GM21737 (cell line): ENCODE measurements at regions not wholly inside any gene's neighbourhood (a gene's known extent, or its start where the extent isn't known, plus 50 kb on each side); places are given as distances from the start of the nearest gene placed in this dataset.
"Not testable (repeated sequence)": the region's sequence is repeated elsewhere in the genome, so short reads cannot be mapped to it uniquely, and the experiment has no call there.

Experiments
- ATAC-seq: cut with Tn5 transposase; IDR thresholded peaks from one replicate; pipeline ENCODE4 v1.9.1; 2021; ENCODE audit warnings: mild to moderate bottlenecking, moderate library complexity; ENCODE audit not compliant: unreplicated experiment

DNA sequence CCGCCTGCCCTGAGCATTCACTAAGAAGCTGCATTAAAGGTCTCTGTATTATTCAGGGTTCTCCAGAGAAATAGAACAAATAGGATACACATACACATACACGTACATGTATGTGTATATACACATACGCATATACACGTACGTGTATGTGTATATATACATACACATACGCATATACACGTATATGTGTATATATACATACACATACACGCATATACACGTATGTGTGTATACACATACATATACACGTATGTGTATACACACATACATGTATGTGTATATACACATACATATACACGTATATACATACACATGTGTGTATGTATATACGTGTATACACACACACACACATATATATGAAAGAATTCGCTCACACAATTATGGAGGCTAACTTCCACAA lies 108.9 kb upstream of the BARHL2 start:
- no peak for ATAC-seq

DNA sequence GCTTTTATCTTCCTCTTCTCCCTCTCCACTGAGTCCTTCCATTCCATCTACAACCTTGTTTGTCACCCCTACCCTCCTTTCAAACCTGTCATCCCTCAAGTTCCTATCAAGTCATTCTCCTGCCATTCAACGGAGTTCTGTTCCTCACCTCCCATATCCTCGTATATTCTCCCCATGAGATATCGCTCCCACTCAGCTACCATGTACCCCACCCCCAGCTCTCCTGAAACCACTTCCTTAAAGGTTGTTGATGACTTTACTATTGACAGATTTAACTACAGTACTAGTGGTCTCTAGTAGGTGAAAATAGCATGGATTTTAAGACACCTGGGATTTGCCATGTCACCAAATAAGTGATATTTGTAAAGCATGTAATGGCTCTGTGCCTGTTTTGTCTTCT lies 107.4 kb upstream of the BARHL2 start:
- ATAC-seq, result no peak

DNA sequence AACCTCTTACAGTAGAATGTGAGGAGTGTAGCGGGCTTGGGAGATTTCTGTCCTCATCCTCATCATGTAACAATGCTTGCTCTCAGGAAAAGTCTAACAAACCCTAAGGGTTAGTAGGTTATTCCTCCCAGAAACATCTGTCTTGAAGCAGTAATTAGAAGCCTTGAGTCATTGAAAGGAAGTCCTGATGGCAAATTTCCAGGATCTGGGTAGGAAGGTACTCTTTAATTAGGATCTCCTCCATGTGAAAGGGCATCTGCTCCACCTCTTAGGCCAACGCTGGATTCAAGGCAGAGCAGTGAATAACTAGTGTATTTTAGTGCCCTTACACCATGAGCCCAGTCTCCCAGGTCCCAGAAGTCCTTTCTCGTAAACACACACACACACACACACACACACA lies 106.6 kb upstream of the BARHL2 start:
- no peak for ATAC-seq

DNA sequence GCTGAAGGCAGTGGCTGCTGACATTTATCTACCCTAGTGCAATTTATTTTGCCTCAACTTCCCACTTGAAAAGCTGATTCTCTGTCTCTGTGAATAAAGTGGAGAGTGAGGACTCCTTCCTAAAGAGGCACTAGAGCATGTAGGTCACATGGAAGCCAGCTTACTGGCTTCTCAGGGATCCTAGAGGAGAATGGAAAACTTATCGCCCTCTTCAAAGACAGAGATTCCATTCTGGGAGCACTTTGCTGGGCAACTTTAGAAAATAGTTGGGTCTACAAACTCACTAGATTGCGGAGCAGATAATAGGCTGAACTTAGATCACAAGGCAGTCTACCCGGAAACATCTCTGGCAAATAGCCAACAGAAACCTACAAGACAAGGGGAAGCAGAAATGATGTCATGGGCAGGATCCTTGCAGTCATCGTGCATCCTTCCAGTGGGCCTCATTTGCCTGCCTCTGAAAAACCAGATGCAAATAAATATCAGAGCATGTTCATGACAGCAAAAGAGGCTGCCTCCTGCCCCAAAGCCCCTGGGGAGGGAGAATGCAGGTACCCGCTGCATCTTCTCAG lies 104.8 kb upstream of the BARHL2 start:
- ATAC-seq, result no peak

DNA sequence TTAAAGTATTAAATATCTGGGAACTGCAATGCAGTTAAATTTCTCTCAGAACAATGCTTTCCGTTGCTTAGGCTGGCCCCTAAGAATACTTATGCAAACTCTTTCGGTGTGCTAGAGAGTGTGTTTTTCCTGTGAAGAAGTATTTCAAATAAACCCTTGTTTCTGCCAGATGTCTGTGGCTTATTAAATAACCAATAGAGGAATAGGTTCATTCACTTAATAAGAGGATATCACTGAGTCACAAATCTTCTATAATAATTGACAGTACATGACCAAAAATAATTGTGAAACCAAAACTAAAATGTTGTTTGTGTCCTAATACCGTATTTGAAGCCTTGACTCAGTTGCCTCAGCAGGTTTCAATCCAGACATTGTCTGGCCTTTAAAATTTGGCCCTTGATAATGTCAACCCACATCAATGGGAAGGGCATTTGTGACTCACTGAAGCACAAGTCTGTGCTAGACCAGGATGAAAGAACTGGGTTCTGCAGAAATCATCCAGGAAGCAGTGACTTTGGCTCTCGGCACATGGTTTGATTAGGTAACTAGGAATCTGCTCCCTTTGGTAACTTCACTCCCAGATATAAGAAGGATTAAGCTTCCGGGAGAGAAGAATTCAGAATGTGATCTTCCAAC lies 104.2 kb upstream of the BARHL2 start:
- ATAC-seq, result no peak

DNA sequence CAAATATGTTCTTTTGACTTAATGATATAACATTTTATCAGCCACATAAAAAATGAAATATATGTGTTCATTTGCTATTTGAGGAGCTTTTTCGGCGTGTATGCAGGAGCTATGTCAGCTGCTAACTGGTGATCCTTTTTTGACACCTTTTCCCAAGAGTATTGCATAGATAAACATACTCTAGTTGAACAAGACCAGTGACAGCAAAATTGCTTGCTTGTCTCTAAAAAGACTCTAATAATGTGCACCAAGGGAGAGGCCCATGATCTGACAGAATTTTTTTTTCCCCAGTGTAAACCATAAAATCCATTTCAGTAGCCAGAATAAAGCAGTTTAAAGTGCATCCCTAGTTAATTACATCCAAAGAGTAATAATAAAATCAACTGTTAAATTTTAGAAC lies 103.6 kb upstream of the BARHL2 start:
- ATAC-seq, result no peak

DNA sequence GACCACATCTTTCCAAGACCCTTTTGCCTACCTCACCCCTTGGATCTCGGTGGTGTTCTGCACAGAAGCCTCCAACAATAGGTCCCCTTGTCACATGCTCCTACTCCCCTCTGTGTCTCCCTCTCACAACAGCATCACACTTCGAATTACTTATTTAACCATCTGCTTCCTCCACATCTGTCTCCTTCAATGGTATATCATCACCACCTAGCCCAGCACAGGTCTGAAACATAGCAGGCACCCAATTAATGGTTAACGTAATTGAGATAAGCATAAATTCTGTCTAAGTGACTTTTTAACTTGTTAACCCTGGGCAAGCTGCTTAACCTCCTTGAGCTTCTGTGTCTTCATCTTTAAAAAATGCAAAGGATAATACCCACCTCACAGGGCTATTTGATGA lies 100.3 kb upstream of the BARHL2 start:
- no peak for ATAC-seq

DNA sequence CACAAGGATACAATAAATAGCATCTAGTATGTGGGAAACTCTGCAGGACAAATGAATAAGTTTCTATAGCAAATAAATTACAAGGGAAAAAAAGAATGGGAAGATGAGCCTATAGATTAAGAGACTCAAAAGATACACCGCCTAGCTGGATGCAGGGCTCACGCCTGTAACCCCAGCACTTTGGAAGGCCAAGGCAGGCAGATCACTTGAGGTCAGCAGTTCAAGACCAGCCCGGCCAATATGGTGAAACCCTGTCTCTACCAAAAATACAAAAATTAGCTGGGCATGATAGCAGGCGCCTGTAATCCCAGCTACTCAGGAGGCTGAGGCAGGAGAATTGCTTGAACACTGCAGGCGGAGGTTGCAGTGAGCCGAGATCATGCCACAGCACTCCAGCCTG lies 95.1 kb upstream of the BARHL2 start:
- ATAC-seq, result not testable (repeated sequence)

DNA sequence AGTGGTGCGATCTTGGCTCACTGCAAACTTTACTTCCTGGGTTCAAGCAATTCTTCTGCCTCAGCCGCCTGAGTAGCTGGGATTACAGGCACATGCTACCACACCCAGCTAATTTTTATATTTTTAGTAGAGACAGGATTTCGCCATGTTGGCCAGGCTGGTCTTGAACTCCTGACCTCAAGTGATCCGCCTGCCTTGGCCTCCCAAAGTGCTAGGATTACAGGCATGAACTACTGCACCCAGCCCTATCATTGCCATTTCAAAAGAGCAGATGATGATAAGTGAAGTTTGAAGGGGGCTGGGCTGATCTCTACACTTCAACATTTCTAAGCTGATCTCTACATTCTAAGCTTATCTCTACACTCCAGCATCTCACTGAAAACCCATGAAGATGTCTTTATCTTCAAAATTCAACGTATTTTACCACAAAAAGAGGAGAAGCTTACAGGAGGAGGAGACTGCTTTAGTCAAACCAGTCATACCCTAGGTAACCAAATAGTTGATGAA lies 94.4 kb upstream of the BARHL2 start:
- not testable (repeated sequence) for ATAC-seq

DNA sequence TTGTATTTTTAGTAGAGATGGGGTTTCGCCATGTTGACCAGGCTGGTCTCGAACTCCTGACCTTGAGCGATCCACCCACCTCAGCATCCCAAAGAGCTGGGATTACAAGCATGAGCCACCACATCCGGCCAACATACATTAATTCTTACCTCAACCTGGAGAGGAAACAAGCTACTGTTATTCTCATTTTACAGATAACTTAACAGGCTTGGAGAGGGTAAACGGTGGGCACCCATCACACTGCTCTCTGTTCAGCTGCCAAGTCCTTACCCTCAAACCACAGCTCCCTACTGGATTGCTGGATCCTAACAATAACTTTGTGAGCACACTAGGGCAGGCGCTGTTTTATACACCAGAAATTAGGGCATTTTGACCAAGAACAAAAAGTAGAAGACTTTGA lies 93.6 kb upstream of the BARHL2 start:
- no peak for ATAC-seq

DNA sequence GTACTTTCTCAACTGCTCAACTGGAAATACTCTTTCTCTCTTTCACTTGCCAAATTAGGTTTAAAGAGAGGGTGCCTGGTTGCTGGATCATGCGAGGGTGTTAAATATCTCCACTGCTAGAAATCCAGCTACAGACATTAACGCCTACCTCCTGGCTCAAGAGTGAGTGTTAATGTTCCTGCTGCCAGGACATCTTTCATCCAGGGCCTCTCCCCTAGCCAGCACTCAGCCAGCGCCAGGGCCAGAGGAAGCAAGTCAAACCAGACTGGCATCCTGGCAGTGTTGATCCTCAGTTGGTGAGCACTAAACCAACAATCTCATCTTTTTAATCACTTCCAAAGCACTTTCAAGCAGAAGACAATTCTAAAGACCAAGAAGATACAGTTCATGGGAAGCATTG lies 92.9 kb upstream of the BARHL2 start:
- ATAC-seq, result no peak

DNA sequence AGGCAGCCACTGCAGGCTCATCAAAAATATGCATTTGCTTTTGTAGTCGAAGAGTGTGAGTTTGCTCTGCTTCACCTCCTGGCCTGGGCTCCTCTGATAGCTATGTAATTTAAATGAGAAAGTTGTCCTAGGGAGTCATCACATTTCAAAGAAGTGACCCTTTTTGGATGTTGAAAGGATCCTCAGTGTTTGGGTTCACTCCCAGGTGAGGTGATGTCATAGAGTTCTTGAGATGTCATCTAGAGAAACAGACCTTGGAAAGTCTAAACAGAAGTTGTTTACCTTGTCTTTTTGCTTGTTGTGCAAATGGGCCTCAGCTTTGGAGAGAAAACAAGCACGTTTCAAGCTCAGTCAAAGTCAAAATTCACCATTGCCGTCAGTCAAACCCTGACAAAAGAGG lies 92.0 kb upstream of the BARHL2 start:
- ATAC-seq, result no peak

DNA sequence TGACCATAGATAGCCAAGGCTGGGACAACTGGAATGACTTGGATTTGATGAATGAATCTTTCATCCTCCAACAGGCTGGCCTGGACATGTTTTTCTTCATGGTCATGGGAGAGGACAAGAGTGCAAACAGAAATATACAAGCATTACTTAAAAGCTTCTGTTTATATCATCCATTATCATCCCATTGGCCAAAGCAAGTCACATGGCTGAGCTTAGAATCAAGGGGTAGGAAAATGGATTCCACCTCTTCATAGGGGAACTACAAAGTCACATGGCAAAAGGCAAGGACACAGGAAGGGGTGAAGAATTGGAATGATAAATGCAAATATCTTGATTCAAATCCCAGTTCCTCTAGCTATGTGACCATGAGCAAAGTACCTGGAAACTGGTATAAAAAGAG lies 90.2 kb upstream of the BARHL2 start:
- ATAC-seq, result no peak

DNA sequence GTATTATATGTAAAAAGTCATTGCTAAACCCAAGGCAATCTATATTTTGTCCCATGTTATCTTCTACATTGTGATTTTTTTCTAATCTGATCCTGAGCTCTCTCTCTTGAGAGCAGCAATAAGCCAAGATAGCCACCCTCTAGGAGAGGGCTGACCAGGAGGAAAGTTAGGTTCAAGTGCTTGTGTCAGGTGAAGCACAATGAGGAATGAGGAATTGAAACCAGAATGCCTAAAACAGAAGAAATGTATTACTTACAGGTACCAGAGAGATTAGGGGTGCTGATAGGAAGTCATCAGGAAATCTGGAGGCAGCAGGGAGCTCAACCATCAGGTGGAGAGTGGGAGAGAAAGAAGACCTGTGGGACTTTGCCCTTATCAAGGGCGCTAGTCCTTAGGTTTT lies 85.5 kb upstream of the BARHL2 start:
- no peak for ATAC-seq

DNA sequence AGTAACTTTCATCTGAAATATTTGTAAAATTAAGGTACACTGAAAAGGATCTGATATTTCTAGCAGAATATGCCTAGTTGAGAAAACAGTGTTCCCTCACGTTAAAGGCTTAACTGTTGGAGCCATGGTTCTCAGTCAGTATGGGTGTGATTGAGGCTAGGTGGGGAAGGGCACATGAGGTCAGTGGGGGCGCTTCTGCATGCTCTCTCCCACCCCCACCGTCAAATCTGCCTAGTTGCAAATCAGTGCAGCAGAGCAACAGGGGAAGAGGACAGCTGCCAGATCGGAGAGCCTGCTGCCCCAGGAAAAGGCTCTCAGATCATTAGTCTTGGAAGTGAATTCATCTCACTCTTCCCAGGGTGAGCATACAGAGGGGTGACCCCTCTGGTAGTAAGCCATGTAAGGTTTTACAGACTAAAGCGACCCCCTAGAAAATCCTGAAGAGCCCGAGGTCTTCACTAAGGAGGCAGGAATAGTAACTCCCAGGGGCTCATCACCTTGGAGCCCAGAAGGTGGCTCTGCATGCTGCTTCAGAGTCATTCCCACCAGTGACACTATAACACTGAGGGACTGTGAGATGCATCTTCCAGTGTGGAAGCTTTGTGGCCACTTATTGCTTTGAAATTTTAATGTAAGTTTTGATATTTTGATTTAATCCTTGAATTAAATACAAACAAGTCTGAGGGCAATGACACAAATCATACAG lies 83.1 kb upstream of the BARHL2 start:
- no peak for ATAC-seq

DNA sequence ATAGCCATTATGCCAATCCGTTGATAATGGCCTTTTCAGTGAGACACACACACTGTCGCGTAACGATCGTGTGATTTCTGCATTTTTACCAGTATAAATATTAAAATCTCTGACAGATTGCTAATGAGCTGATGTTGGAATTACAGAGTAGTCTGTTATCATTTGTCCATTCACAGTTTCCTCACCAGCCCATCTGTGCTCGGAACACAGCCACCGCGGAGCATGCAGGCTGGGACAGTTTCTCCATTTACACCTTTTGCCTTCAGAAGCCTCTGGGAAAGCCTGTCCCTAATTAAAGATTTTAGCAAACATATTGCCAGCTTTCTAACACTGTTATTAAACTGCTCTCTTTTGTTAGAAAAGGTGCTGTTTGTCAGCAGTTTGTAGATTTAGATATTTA lies 82.2 kb upstream of the BARHL2 start:
- no peak for ATAC-seq

DNA sequence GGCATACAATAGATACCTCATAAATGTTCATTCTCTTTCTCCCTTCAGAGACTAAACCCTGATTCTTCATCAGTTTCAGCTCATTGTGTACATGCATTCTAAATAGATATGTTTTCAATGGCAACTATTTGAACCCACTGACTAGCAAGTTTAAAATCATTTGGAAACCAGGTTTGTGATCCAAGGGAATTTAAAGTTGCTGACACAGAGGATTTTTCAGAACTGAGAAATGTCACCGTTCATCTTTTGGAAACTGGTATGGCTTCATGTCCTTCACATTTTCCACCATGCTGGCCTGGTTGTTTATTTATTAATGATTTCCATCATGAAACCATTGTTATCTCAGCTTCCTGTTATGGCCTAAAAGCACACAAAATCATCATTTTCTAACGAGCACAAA lies 81.8 kb upstream of the BARHL2 start:
- ATAC-seq, result no peak

DNA sequence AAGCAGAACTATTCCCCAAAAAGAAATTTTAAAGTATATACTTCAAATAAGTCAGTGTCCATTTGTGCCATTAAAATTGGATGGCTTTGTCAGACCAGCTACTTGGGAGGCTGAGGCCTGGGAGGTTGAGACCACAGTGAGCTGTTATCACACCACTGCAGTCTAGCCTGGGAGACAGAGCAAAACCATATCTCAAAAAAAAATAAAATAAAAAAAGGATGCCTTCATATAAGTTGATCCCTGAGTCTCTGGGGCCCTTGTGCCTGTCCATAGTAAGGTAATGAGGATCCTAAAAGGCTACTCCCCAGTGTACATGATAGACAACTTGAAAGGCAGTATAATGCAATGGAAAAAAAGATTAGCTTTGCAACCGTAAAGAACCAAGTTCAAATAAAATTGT lies 81.2 kb upstream of the BARHL2 start:
- no peak for ATAC-seq

DNA sequence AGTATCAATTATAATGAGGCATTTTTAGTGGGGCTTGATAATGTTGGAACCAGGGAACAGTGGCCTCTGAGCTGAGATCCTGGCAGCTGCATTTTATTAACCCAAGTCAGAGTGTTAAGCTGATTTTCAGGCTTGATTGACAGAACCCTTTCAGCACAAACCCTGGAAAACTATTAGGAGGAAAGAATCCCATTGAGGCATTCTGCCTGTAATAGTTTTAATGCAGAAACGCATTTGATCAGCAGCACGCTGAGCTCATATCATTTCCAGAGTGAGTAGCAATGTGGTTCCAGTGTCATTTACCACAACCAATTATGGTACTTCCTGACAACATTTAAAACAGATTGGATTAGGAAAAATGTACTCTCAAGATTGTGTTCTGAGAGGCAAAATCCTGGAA lies 78.3 kb upstream of the BARHL2 start:
- ATAC-seq, result no peak

DNA sequence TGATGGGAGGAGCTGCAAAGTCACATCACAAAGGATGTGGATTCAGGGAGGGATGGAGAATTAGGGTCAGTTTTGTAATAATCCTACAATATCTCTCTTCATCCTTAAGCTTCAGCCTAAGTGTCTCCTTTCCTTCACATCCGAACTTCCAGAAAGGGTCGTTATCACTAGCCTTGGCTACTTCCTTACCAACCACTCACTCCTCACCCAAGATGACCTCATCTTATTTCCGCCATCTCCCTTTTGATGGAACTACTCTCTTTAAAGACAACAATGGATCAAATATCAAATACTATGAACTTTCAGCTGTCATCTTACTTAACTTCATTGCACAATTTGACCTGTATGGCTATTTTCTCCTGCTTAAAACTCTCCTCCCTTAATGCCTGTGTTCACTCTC lies 69.6 kb upstream of the BARHL2 start:
- ATAC-seq, result no peak

DNA sequence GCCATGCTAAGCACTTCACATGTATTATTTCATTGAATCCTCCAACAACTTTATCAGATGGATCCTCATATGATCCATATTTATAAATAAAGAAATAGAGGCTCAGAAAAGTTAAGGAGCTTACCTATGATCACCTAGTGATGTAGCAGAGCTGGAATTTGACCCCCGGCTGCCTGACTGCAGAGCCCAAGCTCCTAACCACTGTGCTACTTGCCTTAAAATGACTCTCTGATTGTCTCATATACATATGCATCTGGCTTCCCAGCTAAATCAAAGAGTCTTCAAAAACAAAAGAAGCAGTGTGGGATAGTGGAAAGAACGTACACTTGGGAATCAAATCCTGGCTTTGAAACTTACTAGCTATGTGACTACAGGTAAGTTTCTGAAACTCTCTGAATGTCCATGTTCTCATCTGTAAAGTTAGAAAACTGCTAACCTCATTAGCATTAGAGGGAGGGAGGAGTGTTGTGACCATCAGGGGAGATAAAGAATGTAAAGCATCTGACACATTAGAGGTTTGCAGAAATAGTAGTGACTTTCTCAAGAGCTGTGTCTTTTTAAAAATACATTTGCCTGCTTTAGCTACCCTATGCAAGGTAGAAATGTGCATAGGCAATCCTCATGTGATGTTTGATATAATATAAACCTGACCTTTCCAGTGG lies 67.2 kb upstream of the BARHL2 start:
- ATAC-seq, result no peak

DNA sequence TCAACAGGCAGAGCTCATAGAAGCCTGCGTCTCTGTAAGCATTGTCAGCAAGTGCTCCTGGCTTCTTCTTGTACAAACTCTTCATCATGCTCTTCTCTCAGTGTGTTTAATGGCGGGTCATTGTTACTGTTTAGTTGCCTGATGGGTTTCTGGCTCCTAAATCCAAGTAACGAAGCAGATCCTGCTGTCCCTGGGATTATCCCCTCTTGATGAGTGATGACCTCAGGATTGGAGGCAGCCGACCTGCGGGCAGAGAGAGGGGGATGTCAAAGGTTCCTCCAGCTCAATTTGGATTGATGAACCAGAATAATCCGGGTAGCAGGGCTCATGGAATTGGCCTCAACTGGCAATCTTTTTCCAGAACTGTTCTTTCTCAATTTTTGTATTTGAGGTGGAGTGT lies 66.1 kb upstream of the BARHL2 start:
- no peak for ATAC-seq
